KMS-11 (cell line): ENCODE measurements at regions not wholly inside any gene's neighbourhood (a gene's known extent, or its start where the extent isn't known, plus 50 kb on each side); places are given as distances from the start of the nearest gene placed in this dataset.

ENCODE experiments used
- H2AFZ ChIP-seq: fragments of 200-600 bp; sonication (generic); 2 replicates; pipeline ENCODE4 v1.6.1; 2016; ENCODE audit warnings: antibody characterized with exemption, mixed run types, low read depth
- H3K27ac ChIP-seq: fragments of 200-600 bp; sonication (generic); 2 replicates; pipeline ENCODE4 v1.6.1; 2016; ENCODE audit warnings: mild to moderate bottlenecking, mixed run types
- H3K27me3 ChIP-seq: fragments of 200-600 bp; sonication (generic); 2 replicates; pipeline ENCODE4 v1.6.1; 2017; ENCODE audit warnings: mild to moderate bottlenecking, low read depth, mixed run types, moderate library complexity; ENCODE audit not compliant: insufficient read depth
- H3K36me3 ChIP-seq: fragments of 200-600 bp; sonication (generic); 2 replicates; pipeline ENCODE4 v1.6.1; 2017; ENCODE audit warnings: mild to moderate bottlenecking, mixed run types; ENCODE audit not compliant: insufficient read depth
- H3K4me1 ChIP-seq: fragments of 200-600 bp; sonication (generic); 2 replicates; pipeline ENCODE4 v1.6.1; 2016; ENCODE audit warnings: mild to moderate bottlenecking, low read depth, mixed run types; ENCODE audit not compliant: poor library complexity, severe bottlenecking
- H3K4me2 ChIP-seq: fragments of 200-600 bp; sonication (generic); 2 replicates; pipeline ENCODE4 v1.7.0; 2016; ENCODE audit warnings: mild to moderate bottlenecking, mixed run types
- H3K4me3 ChIP-seq: fragments of 200-600 bp; sonication (generic); IDR thresholded peaks from 2 replicates; pipeline ENCODE4 v1.6.1; 2017; ENCODE audit warnings: low read depth, low read length, mixed read lengths; ENCODE audit not compliant: insufficient read depth
- H3K79me2 ChIP-seq: fragments of 200-600 bp; sonication (generic); 2 replicates; pipeline ENCODE4 v1.6.1; 2016; ENCODE audit warnings: low read depth, mixed run types; ENCODE audit not compliant: insufficient read depth
- H3K9ac ChIP-seq: fragments of 200-600 bp; sonication (generic); 2 replicates; pipeline ENCODE4 v1.6.1; 2016; ENCODE audit warnings: mild to moderate bottlenecking, mixed run types
- H4K20me1 ChIP-seq: fragments of 200-600 bp; sonication (generic); 2 replicates; pipeline ENCODE4 v1.6.1; 2016; ENCODE audit warnings: mild to moderate bottlenecking, mixed run types; ENCODE audit not compliant: insufficient read depth
- TF ChIP-seq, protein P1 (sequence below): fragments of 200-600 bp; sonication (generic); conservative IDR thresholded peaks from 2 replicates; pipeline ENCODE4 v1.6.1; 2017; ENCODE audit warnings: low read depth, mild to moderate bottlenecking, antibody characterized with exemption, low read length, moderate library complexity, mixed read lengths

DNA sequence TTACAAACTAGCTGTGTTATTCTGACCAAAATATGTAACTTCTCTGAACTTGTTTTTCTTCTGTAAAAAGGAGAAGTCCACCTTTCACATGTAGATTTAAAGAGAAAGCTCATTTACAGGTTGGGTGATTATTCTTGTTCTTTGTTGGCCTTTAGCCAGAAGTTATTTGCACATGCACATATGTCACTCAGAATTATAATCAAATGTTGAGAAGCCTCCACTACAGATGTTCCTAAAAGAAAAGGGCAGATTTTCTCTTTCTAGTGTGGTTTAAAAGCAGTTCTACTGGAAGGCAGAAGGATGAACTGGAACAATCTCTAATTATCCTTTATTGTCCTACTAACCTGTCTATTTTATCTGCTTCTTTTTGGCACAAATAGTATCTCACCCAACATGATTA lies 209.8 kb upstream of the ELAVL2 start:
- TF ChIP-seq, protein P1, sequence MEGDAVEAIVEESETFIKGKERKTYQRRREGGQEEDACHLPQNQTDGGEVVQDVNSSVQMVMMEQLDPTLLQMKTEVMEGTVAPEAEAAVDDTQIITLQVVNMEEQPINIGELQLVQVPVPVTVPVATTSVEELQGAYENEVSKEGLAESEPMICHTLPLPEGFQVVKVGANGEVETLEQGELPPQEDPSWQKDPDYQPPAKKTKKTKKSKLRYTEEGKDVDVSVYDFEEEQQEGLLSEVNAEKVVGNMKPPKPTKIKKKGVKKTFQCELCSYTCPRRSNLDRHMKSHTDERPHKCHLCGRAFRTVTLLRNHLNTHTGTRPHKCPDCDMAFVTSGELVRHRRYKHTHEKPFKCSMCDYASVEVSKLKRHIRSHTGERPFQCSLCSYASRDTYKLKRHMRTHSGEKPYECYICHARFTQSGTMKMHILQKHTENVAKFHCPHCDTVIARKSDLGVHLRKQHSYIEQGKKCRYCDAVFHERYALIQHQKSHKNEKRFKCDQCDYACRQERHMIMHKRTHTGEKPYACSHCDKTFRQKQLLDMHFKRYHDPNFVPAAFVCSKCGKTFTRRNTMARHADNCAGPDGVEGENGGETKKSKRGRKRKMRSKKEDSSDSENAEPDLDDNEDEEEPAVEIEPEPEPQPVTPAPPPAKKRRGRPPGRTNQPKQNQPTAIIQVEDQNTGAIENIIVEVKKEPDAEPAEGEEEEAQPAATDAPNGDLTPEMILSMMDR: no peak
- Histone ChIP-seq H3K4me2 (no peak overlapping the region), H3K4me1 (no peaks in the 10 kb centered on the region)

DNA sequence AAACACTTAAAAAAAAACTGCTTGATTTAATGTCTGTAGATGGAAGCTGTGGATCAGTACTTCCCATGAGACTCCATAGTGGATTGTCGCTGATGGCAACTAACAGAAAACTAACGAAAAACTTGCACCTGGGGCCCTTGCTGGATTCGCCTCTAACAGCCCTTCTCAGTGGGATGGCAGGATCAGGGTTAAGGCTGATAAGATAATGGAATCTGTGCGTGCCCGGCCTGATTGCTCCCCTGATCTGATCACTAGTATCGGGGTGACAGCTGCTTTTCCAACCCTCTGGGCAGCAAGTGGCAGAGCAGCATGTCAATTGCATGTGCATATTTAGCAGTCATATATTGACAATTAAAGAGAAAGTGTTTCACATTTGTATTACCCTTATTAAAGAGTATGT lies 185.8 kb upstream of the ELAVL2 start:
- H4K20me1 ChIP-seq: no peaks in the 10 kb centered on the region
- H3K36me3 ChIP-seq: no peaks in the 10 kb centered on the region
- H3K9ac ChIP-seq: no peak overlapping the region
- no peaks in the 10 kb centered on the region for H3K27me3 ChIP-seq
- H3K27ac ChIP-seq: no peak overlapping the region
- H3K4me2 ChIP-seq: no peak overlapping the region
- TF ChIP-seq, protein P1: no peak
- H3K79me2 ChIP-seq: no peaks in the 10 kb centered on the region
- H2AFZ ChIP-seq: no peak overlapping the region
- H3K4me3 ChIP-seq: no peak overlapping the region
- H3K4me1 ChIP-seq: no peaks in the 10 kb centered on the region

More for the DNA sequence above, 209.8 kb upstream of the ELAVL2 start:
- H3K27ac ChIP-seq: no peak overlapping the region
- no peak overlapping the region for H3K9ac ChIP-seq
- H3K36me3 ChIP-seq: no peaks in the 10 kb centered on the region
- no peaks in the 10 kb centered on the region for H3K27me3 ChIP-seq
- H3K4me3 ChIP-seq: no peak overlapping the region
- H2AFZ ChIP-seq: no peak overlapping the region
- no peaks in the 10 kb centered on the region for H3K79me2 ChIP-seq
- H4K20me1 ChIP-seq: no peaks in the 10 kb centered on the region

DNA sequence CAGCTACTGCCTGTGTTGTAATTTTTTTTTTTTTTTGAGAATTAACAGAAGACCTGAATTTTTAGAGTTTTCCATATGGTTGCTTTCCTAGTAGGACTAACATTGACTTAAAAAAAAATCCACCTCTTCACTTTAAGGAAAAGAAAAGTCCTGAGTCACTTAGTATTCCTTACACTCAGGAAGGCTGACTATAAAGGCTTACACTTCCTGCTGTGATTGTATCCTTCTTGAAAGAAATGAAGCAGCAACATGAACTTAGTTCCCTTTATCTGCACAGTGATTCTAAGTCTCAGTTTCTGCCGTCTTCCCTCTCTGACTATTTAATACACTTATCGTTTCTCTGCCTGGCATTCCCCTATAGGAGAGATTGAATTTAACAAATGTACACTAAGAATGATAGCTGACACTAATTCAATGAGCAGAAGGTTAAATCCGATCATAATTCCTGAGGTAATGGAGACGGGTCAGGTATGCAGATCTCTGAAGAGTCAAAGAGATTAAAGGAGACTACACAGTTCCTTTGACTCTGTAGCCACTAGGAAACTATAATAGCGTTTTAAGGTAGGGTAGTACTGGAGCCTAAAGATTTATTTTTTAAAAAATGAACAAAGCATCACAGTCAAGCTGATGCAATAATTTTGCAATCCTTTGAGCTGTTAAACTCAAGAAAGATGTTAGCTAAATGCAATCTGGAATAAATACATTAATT lies 185.1 kb upstream of the ELAVL2 start:
- Histone ChIP-seq H3K4me2 (no peak overlapping the region), H3K79me2 (no peaks in the 10 kb centered on the region)
- TF ChIP-seq, protein P1: no peak

DNA sequence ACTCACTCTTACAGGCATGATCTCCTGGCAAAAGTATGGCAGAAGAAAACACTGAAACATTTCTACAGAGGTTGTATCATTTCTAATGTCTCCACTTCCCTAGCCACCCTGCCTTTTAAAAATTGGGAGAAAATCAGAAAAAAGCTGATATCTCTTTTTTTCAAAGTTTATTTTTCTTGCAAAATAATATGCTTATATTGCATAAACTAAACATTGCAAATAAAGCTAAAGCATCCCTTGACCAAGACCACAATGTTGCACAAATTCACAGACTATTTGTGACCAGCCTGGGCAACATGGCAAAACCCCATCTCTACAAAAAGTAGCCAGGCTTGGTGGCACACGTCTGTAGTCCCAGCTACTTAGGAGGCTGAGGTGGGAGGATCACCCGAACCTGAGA lies 183.3 kb upstream of the ELAVL2 start:
- no peak overlapping the region for H3K27ac ChIP-seq
- TF ChIP-seq, protein P1: no peak
- no peak overlapping the region for H3K4me2 ChIP-seq
- no peak overlapping the region for H2AFZ ChIP-seq
- H3K4me3 ChIP-seq: no peak overlapping the region
- H3K27me3 ChIP-seq: no peaks in the 10 kb centered on the region
- no peaks in the 10 kb centered on the region for H4K20me1 ChIP-seq
- no peak overlapping the region for H3K9ac ChIP-seq
- H3K36me3 ChIP-seq: no peaks in the 10 kb centered on the region
- H3K79me2 ChIP-seq: no peaks in the 10 kb centered on the region
- H3K4me1 ChIP-seq: no peaks in the 10 kb centered on the region

More for the DNA sequence above, 185.1 kb upstream of the ELAVL2 start:
- Histone ChIP-seq H3K27ac (no peak overlapping the region), H2AFZ (no peak overlapping the region), H4K20me1 (no peaks in the 10 kb centered on the region), H3K4me1 (no peaks in the 10 kb centered on the region), H3K36me3 (no peaks in the 10 kb centered on the region), H3K4me3 (no peak overlapping the region), H3K9ac (no peak overlapping the region), H3K27me3 (no peaks in the 10 kb centered on the region)
